MM.1S (cell line): ENCODE measurements at regions not wholly inside any gene's neighbourhood (a gene's known extent, or its start where the extent isn't known, plus 50 kb on each side); places are given as distances from the start of the nearest gene placed in this dataset.

Experiments used
- DNase-seq: peaks from one replicate; pipeline ENCODE4 v3.0.0-alpha.2; 2015
- H2AFZ ChIP-seq: fragments of 300-600 bp; sonication (generic); 2 replicates; pipeline ENCODE4 v1.6.0; 2016; ENCODE audit warnings: antibody characterized with exemption, low read length
- H3F3A ChIP-seq: fragments of 300-600 bp; sonication (generic); 2 replicates; pipeline ENCODE4 v1.6.1; 2016; ENCODE audit warnings: mild to moderate bottlenecking, antibody characterized with exemption, low read length, moderate library complexity, mixed read lengths; ENCODE audit not compliant: insufficient read depth
- H3K27ac ChIP-seq: fragments of 300-600 bp; sonication (generic); 2 replicates; pipeline ENCODE4 v1.5.1; 2016; ENCODE audit warnings: mild to moderate bottlenecking, low read length
- H3K27me3 ChIP-seq: fragments of 300-600 bp; sonication (generic); replicated peaks from 2 replicates; pipeline ENCODE4 v1.6.0; 2016; ENCODE audit warnings: low read length; ENCODE audit not compliant: insufficient read depth
- H3K36me3 ChIP-seq: fragments of 300-600 bp; sonication (generic); replicated peaks from 2 replicates; pipeline ENCODE4 v1.6.1; 2016; ENCODE audit warnings: mild to moderate bottlenecking, low read length, mixed read lengths; ENCODE audit not compliant: insufficient read depth
- H3K4me1 ChIP-seq: fragments of 300-600 bp; sonication (generic); 2 replicates; pipeline ENCODE4 v1.6.1; 2016; ENCODE audit warnings: low read length, mixed read lengths
- H3K4me2 ChIP-seq: fragments of 300-600 bp; sonication (generic); 2 replicates; pipeline ENCODE4 v1.6.0; 2016; ENCODE audit warnings: low read depth, low read length
- H3K4me3 ChIP-seq: fragments of 300-600 bp; sonication (generic); 2 replicates; pipeline ENCODE4 v1.5.1; 2016; ENCODE audit warnings: low read length, mixed read lengths
- H3K79me2 ChIP-seq: fragments of 300-600 bp; sonication (generic); 2 replicates; pipeline ENCODE4 v1.6.1; 2016; ENCODE audit warnings: mixed run types, low read length, mixed read lengths
- H3K9ac ChIP-seq: fragments of 300-600 bp; sonication (generic); 2 replicates; pipeline ENCODE4 v1.6.1; 2016; ENCODE audit warnings: low read length, mixed read lengths
- H3K9me2 ChIP-seq: fragments of 300-600 bp; sonication (generic); replicated peaks from 2 replicates; pipeline ENCODE4 v1.6.1; 2016; ENCODE audit warnings: mild to moderate bottlenecking, low read length, mixed read lengths; ENCODE audit not compliant: insufficient read depth
- H3K9me3 ChIP-seq: fragments of 300-600 bp; sonication (generic); replicated peaks from 2 replicates; pipeline ENCODE4 v1.6.1; 2016; ENCODE audit warnings: mild to moderate bottlenecking, low read length, mixed read lengths; ENCODE audit not compliant: insufficient read depth
- H4K20me1 ChIP-seq: fragments of 300-600 bp; sonication (generic); 2 replicates; pipeline ENCODE4 v1.6.1; 2016; ENCODE audit warnings: mild to moderate bottlenecking, low read length, moderate library complexity, mixed read lengths; ENCODE audit not compliant: insufficient read depth
- EZH2 ChIP-seq: fragments of 300-600 bp; sonication (generic); optimal IDR thresholded peaks from 2 replicates; pipeline ENCODE3; 2017; ENCODE audit warnings: low read depth, mild to moderate bottlenecking, antibody characterized with exemption, low read length, mixed read lengths
- EZH2phosphoT487 ChIP-seq: fragments of 300-600 bp; sonication (generic); IDR thresholded peaks from 2 replicates; pipeline ENCODE4 v1.6.1; 2018; ENCODE audit warnings: antibody characterized with exemption, low read length
- TF ChIP-seq, protein P1 (sequence below): fragments of 300-600 bp; sonication (generic); IDR thresholded peaks from 2 replicates; pipeline ENCODE4 v1.5.1; 2016; ENCODE audit warnings: antibody characterized with exemption, low read length, mixed read lengths

- Histone ChIP-seq H3K4me3 (no peak overlapping the region), H3K9me2 (no peaks in the 10 kb centered on the region), H3K4me2 (no peak overlapping the region), H2AFZ (no peak overlapping the region), H3K27ac (no peak overlapping the region), H4K20me1 (no peaks in the 10 kb centered on the region), H3K9ac (no peak overlapping the region), H3K27me3 (no peaks in the 10 kb centered on the region), H3F3A (no peaks in the 10 kb centered on the region), H3K36me3 (no peaks in the 10 kb centered on the region), H3K9me3 (no peaks in the 10 kb centered on the region), H3K79me2 (no peaks in the 10 kb centered on the region), H3K4me1 (no peaks in the 10 kb centered on the region)
- TF ChIP-seq, protein P1, sequence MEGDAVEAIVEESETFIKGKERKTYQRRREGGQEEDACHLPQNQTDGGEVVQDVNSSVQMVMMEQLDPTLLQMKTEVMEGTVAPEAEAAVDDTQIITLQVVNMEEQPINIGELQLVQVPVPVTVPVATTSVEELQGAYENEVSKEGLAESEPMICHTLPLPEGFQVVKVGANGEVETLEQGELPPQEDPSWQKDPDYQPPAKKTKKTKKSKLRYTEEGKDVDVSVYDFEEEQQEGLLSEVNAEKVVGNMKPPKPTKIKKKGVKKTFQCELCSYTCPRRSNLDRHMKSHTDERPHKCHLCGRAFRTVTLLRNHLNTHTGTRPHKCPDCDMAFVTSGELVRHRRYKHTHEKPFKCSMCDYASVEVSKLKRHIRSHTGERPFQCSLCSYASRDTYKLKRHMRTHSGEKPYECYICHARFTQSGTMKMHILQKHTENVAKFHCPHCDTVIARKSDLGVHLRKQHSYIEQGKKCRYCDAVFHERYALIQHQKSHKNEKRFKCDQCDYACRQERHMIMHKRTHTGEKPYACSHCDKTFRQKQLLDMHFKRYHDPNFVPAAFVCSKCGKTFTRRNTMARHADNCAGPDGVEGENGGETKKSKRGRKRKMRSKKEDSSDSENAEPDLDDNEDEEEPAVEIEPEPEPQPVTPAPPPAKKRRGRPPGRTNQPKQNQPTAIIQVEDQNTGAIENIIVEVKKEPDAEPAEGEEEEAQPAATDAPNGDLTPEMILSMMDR, result no peak
- TF ChIP-seq EZH2phosphoT487, result no peak
- TF ChIP-seq EZH2, result no peak
- DNase-seq, result no peak
Measured at GRCh38 chr17:64750891-64751677, 89.0 kb upstream of the SMURF2 start.

- Histone ChIP-seq H3K27me3 (no peaks in the 10 kb centered on the region), H3K27ac (no peak overlapping the region), H3K36me3 (no peaks in the 10 kb centered on the region), H3K9ac (no peak overlapping the region), H3K4me3 (no peak overlapping the region), H3F3A (no peaks in the 10 kb centered on the region), H3K9me2 (no peaks in the 10 kb centered on the region), H4K20me1 (no peaks in the 10 kb centered on the region), H3K9me3 (no peaks in the 10 kb centered on the region), H3K4me2 (no peak overlapping the region), H3K79me2 (no peaks in the 10 kb centered on the region), H3K4me1 (no peaks in the 10 kb centered on the region), H2AFZ (no peak overlapping the region)
- DNase-seq, result no peak
- TF ChIP-seq EZH2phosphoT487, result no peak
- TF ChIP-seq EZH2, result no peak
- TF ChIP-seq, protein P1, result no peak
Measured at GRCh38 chr17:64750478-64750877, 88.4 kb upstream of the SMURF2 start.

DNA sequence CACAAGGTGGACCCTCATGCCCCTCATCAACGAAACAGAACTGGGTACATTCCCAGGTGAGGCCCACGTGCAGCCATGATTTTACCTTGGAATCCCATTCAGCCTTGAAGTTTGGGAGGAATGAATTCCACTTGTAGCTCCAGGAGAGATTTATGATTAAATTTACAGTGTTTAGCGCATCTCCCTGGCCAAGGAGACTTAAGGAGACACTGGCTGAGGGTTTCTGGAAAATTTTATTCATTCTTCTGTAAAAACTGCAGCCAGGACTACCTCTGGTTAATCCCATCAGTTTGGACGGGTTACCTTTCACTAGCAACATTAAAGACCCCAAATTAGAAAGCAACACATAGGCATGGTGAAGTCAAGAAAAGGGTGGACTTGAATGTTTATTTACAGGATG, 87.2 kb upstream of the SMURF2 start:
- Histone ChIP-seq H3K9me3 (no peaks in the 10 kb centered on the region), H3F3A (no peaks in the 10 kb centered on the region), H3K36me3 (no peaks in the 10 kb centered on the region), H3K4me3 (no peak overlapping the region), H4K20me1 (no peaks in the 10 kb centered on the region), H3K4me1 (no peaks in the 10 kb centered on the region), H3K79me2 (no peaks in the 10 kb centered on the region), H3K27ac (no peak overlapping the region), H3K9me2 (no peaks in the 10 kb centered on the region), H3K27me3 (no peaks in the 10 kb centered on the region), H3K4me2 (no peak overlapping the region), H2AFZ (no peak overlapping the region), H3K9ac (no peak overlapping the region)
- TF ChIP-seq, protein P1, result no peak
- TF ChIP-seq EZH2, result no peak
- no peak for DNase-seq
